ENCODE measurements at regions not wholly inside any gene's neighbourhood (a gene's known extent, or its start where the extent isn't known, plus 50 kb on each side); places are given as distances from the start of the nearest gene placed in this dataset.

DNA sequence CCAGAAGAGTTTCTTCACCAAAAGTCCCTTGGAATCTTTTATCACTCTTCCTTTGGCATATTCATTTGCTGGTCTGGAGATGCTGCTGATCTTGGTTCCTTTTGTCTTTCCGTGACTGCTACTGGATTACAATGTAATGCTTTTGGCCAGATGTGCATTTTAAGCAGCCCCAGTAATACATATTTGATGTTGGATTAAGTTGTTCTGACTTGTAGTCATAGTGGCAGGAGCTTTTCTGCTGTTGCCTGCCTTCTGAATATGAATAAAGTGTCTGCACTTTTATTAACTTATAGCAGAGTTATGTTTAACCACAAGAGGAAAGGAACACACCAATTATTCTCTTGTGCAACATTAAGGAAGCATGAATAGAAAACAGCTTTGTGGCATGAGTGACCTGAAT, 360.0 kb upstream of the DDI1 start:
- H3K4me3 ChIP-seq (ENCODE audit: low read depth, low read length): no peak overlapping the region
- no peaks in the 10 kb centered on the region for H3K4me1 ChIP-seq
- Mint-ChIP-seq H3K27ac (ENCODE audit: unreplicated experiment) (no peak overlapping the region), H3K4me3 (ENCODE audit: unreplicated experiment) (no peak overlapping the region), H3K4me1 (ENCODE audit: low read depth, unreplicated experiment) (no peaks in the 10 kb centered on the region), H3K36me3 (ENCODE audit: insufficient read depth, unreplicated experiment) (no peaks in the 10 kb centered on the region), H3K27me3 (ENCODE audit: insufficient read depth, unreplicated experiment) (peaks cover 2% of the 10 kb centered on the region), H3K9me3 (ENCODE audit: unreplicated experiment) (no peaks in the 10 kb centered on the region)
- ChIA-PET CTCF (no interaction called here), POLR2A (no interaction called here)
- no peak for DNase-seq
- no peaks in the 10 kb centered on the region for H3K36me3 ChIP-seq (ENCODE audit: control insufficient read depth, insufficient read depth, low read length)
- no peaks in the 10 kb centered on the region for H3K27me3 ChIP-seq (replicated peaks; ENCODE audit: control insufficient read depth, insufficient read depth, low read length)
- H3K9me3 ChIP-seq: no peaks in the 10 kb centered on the region
- TF ChIP-seq, protein P1, sequence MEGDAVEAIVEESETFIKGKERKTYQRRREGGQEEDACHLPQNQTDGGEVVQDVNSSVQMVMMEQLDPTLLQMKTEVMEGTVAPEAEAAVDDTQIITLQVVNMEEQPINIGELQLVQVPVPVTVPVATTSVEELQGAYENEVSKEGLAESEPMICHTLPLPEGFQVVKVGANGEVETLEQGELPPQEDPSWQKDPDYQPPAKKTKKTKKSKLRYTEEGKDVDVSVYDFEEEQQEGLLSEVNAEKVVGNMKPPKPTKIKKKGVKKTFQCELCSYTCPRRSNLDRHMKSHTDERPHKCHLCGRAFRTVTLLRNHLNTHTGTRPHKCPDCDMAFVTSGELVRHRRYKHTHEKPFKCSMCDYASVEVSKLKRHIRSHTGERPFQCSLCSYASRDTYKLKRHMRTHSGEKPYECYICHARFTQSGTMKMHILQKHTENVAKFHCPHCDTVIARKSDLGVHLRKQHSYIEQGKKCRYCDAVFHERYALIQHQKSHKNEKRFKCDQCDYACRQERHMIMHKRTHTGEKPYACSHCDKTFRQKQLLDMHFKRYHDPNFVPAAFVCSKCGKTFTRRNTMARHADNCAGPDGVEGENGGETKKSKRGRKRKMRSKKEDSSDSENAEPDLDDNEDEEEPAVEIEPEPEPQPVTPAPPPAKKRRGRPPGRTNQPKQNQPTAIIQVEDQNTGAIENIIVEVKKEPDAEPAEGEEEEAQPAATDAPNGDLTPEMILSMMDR (IDR thresholded peaks at IDR 0.05; ENCODE audit: insufficient read depth in 1 of 2, low read depth in 1 of 2, low read length in 1 of 2, severe bottlenecking in 1 of 2, unreplicated experiment in 1 of 2): no peak
- intact Hi-C loops (cut with micrococcal nuclease; ENCODE audit: unreplicated experiment): no loop called here
- BruUV-seq (replicated peaks): no TSS peak

DNA sequence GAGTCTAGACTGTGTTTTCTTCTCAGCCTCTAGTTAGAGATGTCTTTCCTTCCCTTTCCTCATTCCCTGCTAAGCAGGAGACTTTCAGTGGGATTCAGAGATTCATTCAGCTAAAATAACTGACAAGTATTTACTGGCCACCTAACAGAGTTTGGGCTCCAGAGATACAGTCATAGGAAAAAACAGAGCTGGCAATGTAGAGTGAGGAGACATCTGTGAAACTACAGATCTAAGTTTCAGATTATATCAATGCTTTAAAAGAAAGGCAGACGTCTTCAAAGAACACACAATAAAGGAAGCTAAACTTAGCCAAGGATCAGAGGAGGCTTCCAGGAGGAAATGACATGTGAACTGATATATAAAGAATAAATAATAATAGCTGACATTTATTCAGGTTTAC, 355.6 kb upstream of the DDI1 start:
- Histone ChIP-seq H3K4me1 (no peaks in the 10 kb centered on the region), H3K9me3 (no peaks in the 10 kb centered on the region), H3K27me3 (replicated peaks; ENCODE audit: control insufficient read depth, insufficient read depth, low read length) (no peaks in the 10 kb centered on the region), H3K36me3 (ENCODE audit: control insufficient read depth, insufficient read depth, low read length) (no peaks in the 10 kb centered on the region), H3K4me3 (ENCODE audit: low read depth, low read length) (no peak overlapping the region)
- intact Hi-C loops (cut with micrococcal nuclease; ENCODE audit: unreplicated experiment): loop anchor here (10.0 kb wide), 1 partner anchor 294 kb away; no protein-coding TSS in a partner anchor
- TF ChIP-seq, protein P1 (IDR thresholded peaks at IDR 0.05; ENCODE audit: insufficient read depth in 1 of 2, low read depth in 1 of 2, low read length in 1 of 2, severe bottlenecking in 1 of 2, unreplicated experiment in 1 of 2): no peak
- H3K4me3 Mint-ChIP-seq (ENCODE audit: unreplicated experiment): no peak overlapping the region
- H3K4me1 Mint-ChIP-seq (ENCODE audit: low read depth, unreplicated experiment): peaks cover 7% of the 10 kb centered on the region
- H3K36me3 Mint-ChIP-seq (ENCODE audit: insufficient read depth, unreplicated experiment): no peaks in the 10 kb centered on the region
- DNase-seq: no peak
- ChIA-PET CTCF (no interaction called here), POLR2A (no interaction called here)
- H3K9me3 Mint-ChIP-seq (ENCODE audit: unreplicated experiment): no peaks in the 10 kb centered on the region
- BruUV-seq (replicated peaks): no TSS peak
- no peaks in the 10 kb centered on the region for H3K27me3 Mint-ChIP-seq (ENCODE audit: insufficient read depth, unreplicated experiment)
- H3K27ac Mint-ChIP-seq (ENCODE audit: unreplicated experiment): no peak overlapping the region

DNA sequence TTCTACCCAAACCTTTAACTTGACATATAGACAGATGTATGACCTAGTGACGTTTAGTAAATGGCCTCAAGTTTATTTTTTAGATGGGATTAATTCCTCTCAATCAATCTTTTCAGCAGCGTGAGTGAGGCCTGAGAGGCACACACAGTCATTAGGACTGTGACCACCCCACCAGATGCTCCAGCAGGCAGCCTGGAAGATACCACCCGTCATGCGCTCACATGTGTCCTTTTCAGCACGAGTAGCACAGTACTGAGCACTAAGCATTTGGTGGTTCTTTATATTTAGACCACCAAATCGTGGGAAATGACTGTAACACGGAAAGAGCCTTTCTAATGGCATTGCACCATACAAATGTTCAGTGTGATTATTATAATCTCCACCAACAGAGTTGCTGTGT, 354.6 kb upstream of the DDI1 start:
- POLR2A ChIA-PET: no interaction called here
- CTCF ChIA-PET: interaction anchor here (0.6 to 1.5 kb wide), 16 partner anchors 10 to 650 kb away, joined by 3 to 11 read pairs (median 4); no protein-coding TSS in a partner anchor
- no peak overlapping the region for H3K27ac Mint-ChIP-seq (ENCODE audit: unreplicated experiment)
- peaks cover 2% of the 10 kb centered on the region for H3K27me3 Mint-ChIP-seq (ENCODE audit: insufficient read depth, unreplicated experiment)
- H3K4me3 ChIP-seq (ENCODE audit: low read depth, low read length): no peak overlapping the region
- TF ChIP-seq, protein P1 (IDR thresholded peaks at IDR 0.05; ENCODE audit: insufficient read depth in 1 of 2, low read depth in 1 of 2, low read length in 1 of 2, severe bottlenecking in 1 of 2, unreplicated experiment in 1 of 2): no peak
- intact Hi-C loops (cut with micrococcal nuclease; ENCODE audit: unreplicated experiment): loop anchor here (1.0 to 10.0 kb wide), 7 partner anchors 241 to 652 kb away; no protein-coding TSS in a partner anchor
- no peaks in the 10 kb centered on the region for H3K9me3 Mint-ChIP-seq (ENCODE audit: unreplicated experiment)
- no peaks in the 10 kb centered on the region for H3K36me3 Mint-ChIP-seq (ENCODE audit: insufficient read depth, unreplicated experiment)
- H3K27me3 ChIP-seq (replicated peaks; ENCODE audit: control insufficient read depth, insufficient read depth, low read length): no peaks in the 10 kb centered on the region
- H3K9me3 ChIP-seq: 0 out of 2 replicates have a peak, but pooled peaks cover 6% of the 10 kb centered on the region
- no peak for DNase-seq
- BruUV-seq (replicated peaks): no TSS peak
- no peaks in the 10 kb centered on the region for H3K4me1 ChIP-seq
- H3K4me3 Mint-ChIP-seq (ENCODE audit: unreplicated experiment): no peak overlapping the region
- H3K4me1 Mint-ChIP-seq (ENCODE audit: low read depth, unreplicated experiment): peaks cover 7% of the 10 kb centered on the region
- H3K36me3 ChIP-seq (ENCODE audit: control insufficient read depth, insufficient read depth, low read length): no peaks in the 10 kb centered on the region
